CD1c-positive myeloid dendritic cell (primary cell): ENCODE measurements at regions not wholly inside any gene's neighbourhood (a gene's known extent, or its start where the extent isn't known, plus 50 kb on each side); places are given as distances from the start of the nearest gene placed in this dataset.

Experiments used
- DNase-seq: peaks from one replicate; pipeline ENCODE4 v3.0.0-alpha.2; 2016; ENCODE audit errors: extremely low spot score

GRCh38 chr5:167771571-167771970 is 519.9 kb upstream of the WWC1 start:
- DNase-seq: no peak

- no peak for DNase-seq
Measured at GRCh38 chr5:167773668-167774301, 517.7 kb upstream of the WWC1 start.

- DNase-seq: no peak
Measured at GRCh38 chr5:167777746-167778145, 513.7 kb upstream of the WWC1 start.

- no peak for DNase-seq
Measured at GRCh38 chr5:167778228-167778627, 513.2 kb upstream of the WWC1 start.

GRCh38 chr5:167779644-167780043 is 511.8 kb upstream of the WWC1 start:
- no peak for DNase-seq

- no peak for DNase-seq
Measured at GRCh38 chr5:167780177-167780576, 511.3 kb upstream of the WWC1 start.

GRCh38 chr5:167783145-167783817 is 508.2 kb upstream of the WWC1 start:
- no peak for DNase-seq

- peak; percentile 71 for DNase-seq
Measured at GRCh38 chr5:167785106-167785505, 506.3 kb upstream of the WWC1 start.

- peak; percentile 51 for DNase-seq
Measured at GRCh38 chr5:167785901-167786300, 505.5 kb upstream of the WWC1 start.

- DNase-seq: no peak
Measured at GRCh38 chr5:167786871-167787578, 504.4 kb upstream of the WWC1 start.

GRCh38 chr5:167790045-167790444 is 501.4 kb upstream of the WWC1 start:
- no peak for DNase-seq

- no peak for DNase-seq
Measured at GRCh38 chr5:167790462-167791260, 500.8 kb upstream of the WWC1 start.

GRCh38 chr5:167792514-167792913 is 498.9 kb upstream of the WWC1 start:
- no peak for DNase-seq

GRCh38 chr5:167793700-167794099 is 497.7 kb upstream of the WWC1 start:
- DNase-seq: no peak

GRCh38 chr5:167794121-167794520 is 497.3 kb upstream of the WWC1 start:
- DNase-seq: no peak

GRCh38 chr5:167796672-167797071 is 494.8 kb upstream of the WWC1 start:
- DNase-seq: no peak

- DNase-seq: no peak
Measured at GRCh38 chr5:167797933-167798332, 493.5 kb upstream of the WWC1 start.

- no peak for DNase-seq
Measured at GRCh38 chr5:167798448-167798847, 493.0 kb upstream of the WWC1 start.

- no peak for DNase-seq
Measured at GRCh38 chr5:167800427-167800826, 491.0 kb upstream of the WWC1 start.

GRCh38 chr5:167801999-167802398 is 489.4 kb upstream of the WWC1 start:
- DNase-seq: no peak

- no peak for DNase-seq
Measured at GRCh38 chr5:167802755-167803431, 488.6 kb upstream of the WWC1 start.
